CD4-positive, alpha-beta T cell (primary cell): ENCODE measurements at regions not wholly inside any gene's neighbourhood (a gene's known extent, or its start where the extent isn't known, plus 50 kb on each side); places are given as distances from the start of the nearest gene placed in this dataset.

ENCODE experiments used
- ATAC-seq: fragments of 200-7000 bp; cut with Tn5 transposase; one replicate; pipeline ENCODE4 v1.10.0; 2022; ENCODE audit warnings: mild to moderate bottlenecking; ENCODE audit not compliant: poor library complexity
- CTCF ChIA-PET: fragments of 350-600 bp; sonication (Branson Sonifier 250); formaldehyde crosslinking; loops from one replicate; lab custom pipeline; 2021; ENCODE audit warnings: antibody characterized with exemption, inconsistent platforms; lab: Charles Lee
- POLR2A ChIA-PET: fragments of 350-600 bp; sonication (Branson Sonifier 250); formaldehyde crosslinking; loops from one replicate; lab custom pipeline; 2021; ENCODE audit warnings: antibody characterized with exemption, inconsistent platforms; lab: Charles Lee
- DNase-seq, 14 experiments: peaks; one replicate each; pipeline ENCODE4 v3.0.0-alpha.2; 2013 to 2020; ENCODE audit warnings: mixed read lengths in 2 of 14
- H3K27ac ChIP-seq, 2 donors: one replicate each; pipeline versions ENCODE4 v1.5.1 to v1.7.0; 2013; ENCODE audit warnings: low read length in 2 of 2, low read depth in 1 of 2, mild to moderate bottlenecking in 1 of 2
- H3K27me3 ChIP-seq, 2 experiments: 1 replicate in 1 of 2; 2 replicates in 1 of 2; pipeline versions ENCODE4 v1.6.1 to v1.7.0; 2013; ENCODE audit warnings: low read length in 2 of 2, control low read depth in 1 of 2, mild to moderate bottlenecking in 1 of 2, moderate library complexity in 1 of 2; ENCODE audit not compliant: insufficient read depth in 2 of 2, control insufficient read depth in 1 of 2
- H3K36me3 ChIP-seq: one replicate; pipeline ENCODE4 v1.6.1; 2013; ENCODE audit warnings: low read length, control low read depth; ENCODE audit not compliant: insufficient read depth
- H3K4me1 ChIP-seq: one replicate; pipeline ENCODE4 v1.6.1; 2013; ENCODE audit warnings: low read length, control low read depth; ENCODE audit not compliant: insufficient read depth
- H3K4me3 ChIP-seq: one replicate; pipeline ENCODE4 v1.5.1; 2013; ENCODE audit warnings: mild to moderate bottlenecking, low read length, moderate library complexity
- H3K9me3 ChIP-seq, 2 experiments: 1 replicate in 1 of 2; 2 replicates in 1 of 2; pipeline versions ENCODE4 v1.6.1 to v1.7.0; 2013; ENCODE audit warnings: low read length in 2 of 2, mild to moderate bottlenecking in 2 of 2, control low read depth in 1 of 2, moderate library complexity in 1 of 2; ENCODE audit not compliant: control insufficient read depth in 1 of 2, insufficient read depth in 1 of 2
- H3K27ac Mint-ChIP-seq: one replicate; pipeline ENCODE4 v1.8.0; 2020; ENCODE audit warnings: mixed read lengths
- H3K27me3 Mint-ChIP-seq: one replicate; pipeline ENCODE4 v1.8.0; 2021; ENCODE audit warnings: mixed read lengths
- H3K36me3 Mint-ChIP-seq: one replicate; pipeline ENCODE4 v1.8.0; 2021; ENCODE audit warnings: low read depth, mixed read lengths
- H3K4me1 Mint-ChIP-seq: one replicate; pipeline ENCODE4 v1.8.0; 2021; ENCODE audit warnings: low read depth, mixed read lengths
- H3K4me3 Mint-ChIP-seq: one replicate; pipeline ENCODE4 v1.8.0; 2020; ENCODE audit warnings: mild to moderate bottlenecking, mixed read lengths
- H3K9me3 Mint-ChIP-seq: one replicate; pipeline ENCODE4 v1.8.0; 2020; ENCODE audit warnings: mixed read lengths
- CTCF ChIP-seq: fragments of 200-600 bp; IDR thresholded peaks from one replicate; pipeline ENCODE4 v1.8.0; 2022; ENCODE audit warnings: antibody characterized with exemption, mild to moderate bottlenecking
- intact Hi-C, 2 experiments: fragments of 100-400 bp; cut with DNase I in 1 of 2; cut with micrococcal nuclease in 1 of 2; formaldehyde crosslinking; loops; one replicate each; pipeline versions ENCODE4 v1.15.1 to v1.9.0; 2023 to 2025; cut with DNase I, micrococcal nuclease

GRCh38 chr20:54891907-54892306, 416.5 kb downstream of the DOK5 start:
- H3K27me3 Mint-ChIP-seq, result no peaks in the 10 kb centered on the region
- no peaks in the 10 kb centered on the region for H3K36me3 Mint-ChIP-seq
- Histone ChIP-seq H3K4me1 (no peaks in the 10 kb centered on the region), H3K36me3 (no peaks in the 10 kb centered on the region), H3K4me3 (no peak overlapping the region), H3K9me3 (peaks cover 0 to 17% of the 10 kb centered on the region in 2 experiments), H3K27me3 (no peaks in the 10 kb centered on the region), H3K27ac (no peak overlapping the region)
- ChIA-PET CTCF (no interaction called here), POLR2A (no interaction called here)
- H3K4me3 Mint-ChIP-seq, result no peak overlapping the region
- ATAC-seq (no peak), DNase-seq (no peak)
- intact Hi-C loops, result no loop called here
- no peak overlapping the region for H3K27ac Mint-ChIP-seq
- TF ChIP-seq CTCF, result no peak
- no peaks in the 10 kb centered on the region for H3K9me3 Mint-ChIP-seq
- H3K4me1 Mint-ChIP-seq, result no peaks in the 10 kb centered on the region

- DNase-seq, result no peak
- ATAC-seq, result no peak
- Histone ChIP-seq H3K36me3 (no peaks in the 10 kb centered on the region), H3K27ac (no peak overlapping the region), H3K27me3 (no peaks in the 10 kb centered on the region), H3K9me3 (peaks cover 0 to 2% of the 10 kb centered on the region in 2 experiments), H3K4me1 (no peaks in the 10 kb centered on the region), H3K4me3 (no peak overlapping the region)
- ChIA-PET CTCF (no interaction called here), POLR2A (no interaction called here)
- Mint-ChIP-seq H3K4me1 (no peaks in the 10 kb centered on the region), H3K4me3 (no peak overlapping the region), H3K36me3 (no peaks in the 10 kb centered on the region), H3K27me3 (no peaks in the 10 kb centered on the region), H3K27ac (no peak overlapping the region), H3K9me3 (peaks cover 2% of the 10 kb centered on the region)
- TF ChIP-seq CTCF, result no peak
- intact Hi-C loops, result no loop called here
Measured at GRCh38 chr20:54879393-54879792, 404.0 kb downstream of the DOK5 start.

- Histone ChIP-seq H3K9me3 (peaks cover 0 to 6% of the 10 kb centered on the region in 2 experiments), H3K27ac (no peak overlapping the region), H3K4me1 (no peaks in the 10 kb centered on the region), H3K4me3 (no peak overlapping the region), H3K27me3 (no peaks in the 10 kb centered on the region), H3K36me3 (no peaks in the 10 kb centered on the region)
- no peak for DNase-seq
- Mint-ChIP-seq H3K27ac (no peak overlapping the region), H3K4me1 (no peaks in the 10 kb centered on the region), H3K36me3 (no peaks in the 10 kb centered on the region), H3K4me3 (no peak overlapping the region), H3K9me3 (peaks cover 2% of the 10 kb centered on the region), H3K27me3 (no peaks in the 10 kb centered on the region)
- intact Hi-C loops, result no loop called here
- CTCF ChIA-PET, result no interaction called here
- POLR2A ChIA-PET, result no interaction called here
- ATAC-seq, result no peak
- TF ChIP-seq CTCF, result no peak
Measured at GRCh38 chr20:54875307-54875706, 399.9 kb downstream of the DOK5 start.
